ENCODE measurements at regions not wholly inside any gene's neighbourhood (a gene's known extent, or its start where the extent isn't known, plus 50 kb on each side); places are given as distances from the start of the nearest gene placed in this dataset.

GRCh38 chr16:65710107-65710506 lies 588.2 kb upstream of the CDH11 start:
- TF ChIP-seq PAX5 (IDR thresholded peaks at IDR 0.05; ENCODE audit: insufficient read depth, low read length, severe bottlenecking): no peak
- no peak for TF ChIP-seq POLR2A (IDR thresholded peaks at IDR 0.05; ENCODE audit: low read depth, low read length)
- TF ChIP-seq POLR2AphosphoS5 (IDR thresholded peaks at IDR 0.05; ENCODE audit: low read depth, low read length): no peak
- no peak for TF ChIP-seq TAF1 (IDR thresholded peaks at IDR 0.05; ENCODE audit: low read depth, low read length)
- no peak for TF ChIP-seq POU2F2 (IDR thresholded peaks at IDR 0.05; ENCODE audit: low read depth, low read length)
